AG04449 (cell line): ENCODE measurements at regions not wholly inside any gene's neighbourhood (a gene's known extent, or its start where the extent isn't known, plus 50 kb on each side); places are given as distances from the start of the nearest gene placed in this dataset.

Experiments used
- CTCF ChIA-PET: fragments of 350-600 bp; formaldehyde crosslinking; extraction: SDS; loops from one replicate; lab custom pipeline; 2021; ENCODE audit warnings: antibody characterized with exemption; lab: Yijun Ruan, JAX
- POLR2A ChIA-PET: fragments of 400-600, 350-600 bp; formaldehyde crosslinking; extraction: SDS; loops from one replicate; lab custom pipeline; 2020; ENCODE audit warnings: antibody characterized with exemption, inconsistent platforms; lab: Yijun Ruan, JAX
- DNase-seq: peaks from one replicate; pipeline ENCODE4 v3.0.0-alpha.2; 2010; ENCODE audit warnings: low read depth, low spot score
- H3K4me3 ChIP-seq: 2 replicates; pipeline ENCODE4 v1.5.1; 2011; ENCODE audit warnings: low read depth, mild to moderate bottlenecking, control low read depth, low read length
- CTCF ChIP-seq: IDR thresholded peaks from one replicate; pipeline ENCODE4 v1.5.1; 2011; ENCODE audit warnings: mild to moderate bottlenecking, moderate library complexity, low read length, control low read depth, inconsistent platforms; ENCODE audit not compliant: insufficient read depth; ENCODE audit errors: missing control alignments

DNA sequence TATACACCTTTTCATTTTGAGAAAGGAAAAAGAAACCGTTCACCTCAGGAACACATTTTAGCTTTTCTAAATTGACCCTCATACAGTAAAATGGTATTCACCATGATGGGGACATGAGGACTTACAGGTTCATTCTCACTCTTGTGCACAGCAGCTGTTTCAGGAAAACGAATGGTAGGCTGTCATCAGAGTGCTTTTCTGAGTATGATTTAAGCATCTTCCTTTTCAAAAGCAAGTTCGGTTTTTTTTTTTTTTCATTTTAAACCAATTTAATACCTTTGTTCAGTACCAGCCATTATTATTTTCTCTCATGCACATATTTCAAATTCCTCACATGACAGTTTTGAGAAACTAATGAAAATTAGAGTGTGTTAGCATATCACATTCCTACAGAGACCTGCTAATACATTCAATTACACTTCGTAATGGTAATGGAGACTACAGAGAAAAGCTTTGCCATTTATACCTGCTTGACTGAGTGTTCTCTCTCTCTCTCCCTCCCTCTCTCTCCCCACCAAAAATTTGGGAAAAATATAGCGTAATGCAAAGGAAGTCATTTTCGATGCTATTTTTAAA, 129.2 kb downstream of the SAMD5 start:
- CTCF ChIA-PET: no interaction called here
- no peak for TF ChIP-seq CTCF

GRCh38 chr6:147639279-147639678, 130.8 kb downstream of the SAMD5 start:
- ChIA-PET POLR2A (no interaction called here), CTCF (no interaction called here)
- TF ChIP-seq CTCF: no peak
- no peak for DNase-seq
- H3K4me3 ChIP-seq: no peak overlapping the region

More for the DNA sequence above, 129.2 kb downstream of the SAMD5 start:
- POLR2A ChIA-PET: no interaction called here
- no peak overlapping the region for H3K4me3 ChIP-seq
- DNase-seq: no peak

DNA sequence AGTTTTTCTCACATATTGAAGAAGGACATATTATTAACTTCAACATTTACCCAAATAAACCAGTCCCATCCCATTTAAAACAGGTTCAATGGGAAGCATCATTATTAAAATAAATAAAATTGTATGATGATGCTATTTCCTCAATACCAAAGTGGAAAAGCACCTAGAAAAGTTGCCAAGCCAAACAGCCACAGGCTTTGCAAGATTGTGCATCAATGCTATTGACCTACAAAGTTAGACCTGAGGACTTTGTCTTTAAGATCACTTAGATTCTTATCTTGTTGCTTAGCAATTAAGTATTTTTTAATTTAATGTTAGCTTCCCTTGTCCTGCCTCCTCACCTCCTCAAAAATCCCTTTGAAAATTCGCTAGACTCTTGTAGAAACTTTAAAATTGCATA, 132.1 kb downstream of the SAMD5 start:
- no peak for TF ChIP-seq CTCF
- H3K4me3 ChIP-seq: no peak overlapping the region
- CTCF ChIA-PET: no interaction called here
- POLR2A ChIA-PET: no interaction called here
- no peak for DNase-seq

DNA sequence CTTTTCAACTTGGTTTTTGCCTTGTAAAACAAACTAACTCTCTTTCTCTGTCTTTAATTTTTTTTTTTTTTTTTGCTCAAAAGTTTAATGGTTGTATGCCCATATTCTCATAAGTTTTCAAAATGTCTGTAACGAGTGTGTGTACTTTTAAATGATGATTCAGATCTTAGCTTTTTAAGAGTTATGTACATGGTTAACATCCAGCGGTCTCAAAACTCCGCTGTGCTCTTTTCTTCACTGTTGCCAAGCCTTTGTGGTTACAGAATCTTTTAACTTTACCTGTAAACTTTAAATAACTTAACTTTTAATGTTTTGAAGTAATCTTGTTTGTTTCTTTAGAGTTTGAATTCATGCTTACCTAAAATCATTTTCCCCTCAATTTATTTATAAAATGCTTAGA, 133.0 kb downstream of the SAMD5 start:
- ChIA-PET CTCF (interaction anchor here (1.1 to 1.7 kb wide), 2 partner anchors 11 to 524 kb away, joined by 3 to 5 read pairs; no protein-coding TSS in a partner anchor), POLR2A (no interaction called here)
- DNase-seq: no peak
- no peak for TF ChIP-seq CTCF
- H3K4me3 ChIP-seq: no peak overlapping the region

- DNase-seq: no peak
- no peak overlapping the region for H3K4me3 ChIP-seq
- no peak for TF ChIP-seq CTCF
- ChIA-PET POLR2A (interaction anchor here (1.0 kb wide), 1 partner anchor 21 kb away, joined by 3 read pairs; no protein-coding TSS in a partner anchor), CTCF (interaction anchor here (1.7 kb wide), 1 partner anchor 523 kb away, joined by 5 read pairs; no protein-coding TSS in a partner anchor)
Measured at GRCh38 chr6:147642458-147642857, 134.0 kb downstream of the SAMD5 start.

GRCh38 chr6:147643341-147644200, 135.1 kb downstream of the SAMD5 start:
- ChIA-PET POLR2A (interaction anchor here (1.0 kb wide), 1 partner anchor 22 kb away, joined by 3 read pairs; no protein-coding TSS in a partner anchor), CTCF (no interaction called here)
- TF ChIP-seq CTCF: no peak
- no peak overlapping the region for H3K4me3 ChIP-seq
- DNase-seq: no peak
